NCI-H774 (cell line): ENCODE measurements at regions not wholly inside any gene's neighbourhood (a gene's known extent, or its start where the extent isn't known, plus 50 kb on each side); places are given as distances from the start of the nearest gene placed in this dataset.
"Not testable (repeated sequence)": the region's sequence is repeated elsewhere in the genome, so short reads cannot be mapped to it uniquely, and the experiment has no call there.

ENCODE experiments used
- DNase-seq: peaks from one replicate; lab custom pipeline; 2025; lab: John Stamatoyannopoulos, UW

DNA sequence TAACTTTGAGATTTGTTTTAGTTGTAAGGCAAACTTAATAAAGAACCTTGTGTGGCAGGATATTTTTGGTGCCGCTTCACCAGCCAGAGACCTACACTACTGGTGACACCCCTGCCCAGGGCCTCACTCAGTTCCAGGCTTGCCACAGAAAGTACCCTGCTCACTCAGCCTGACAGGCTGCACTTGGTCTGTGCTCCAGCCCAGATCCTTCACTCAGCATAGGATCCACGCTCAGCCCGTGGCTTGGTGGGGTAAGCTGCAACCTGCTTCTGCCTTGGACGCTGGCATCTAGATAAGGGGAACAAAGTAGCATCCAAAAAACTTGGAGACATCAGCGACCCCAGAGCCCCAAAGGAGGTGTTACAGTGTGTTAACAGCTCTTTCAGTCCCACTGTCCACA, 825.5 kb downstream of the EPHA3 start:
- DNase-seq, result no peak

- not testable (repeated sequence) for DNase-seq
Measured at GRCh38 chr3:89944461-89944860, 837.0 kb downstream of the EPHA3 start.

- no peak for DNase-seq
Measured at GRCh38 chr3:89946884-89947283, 839.5 kb downstream of the EPHA3 start.

DNA sequence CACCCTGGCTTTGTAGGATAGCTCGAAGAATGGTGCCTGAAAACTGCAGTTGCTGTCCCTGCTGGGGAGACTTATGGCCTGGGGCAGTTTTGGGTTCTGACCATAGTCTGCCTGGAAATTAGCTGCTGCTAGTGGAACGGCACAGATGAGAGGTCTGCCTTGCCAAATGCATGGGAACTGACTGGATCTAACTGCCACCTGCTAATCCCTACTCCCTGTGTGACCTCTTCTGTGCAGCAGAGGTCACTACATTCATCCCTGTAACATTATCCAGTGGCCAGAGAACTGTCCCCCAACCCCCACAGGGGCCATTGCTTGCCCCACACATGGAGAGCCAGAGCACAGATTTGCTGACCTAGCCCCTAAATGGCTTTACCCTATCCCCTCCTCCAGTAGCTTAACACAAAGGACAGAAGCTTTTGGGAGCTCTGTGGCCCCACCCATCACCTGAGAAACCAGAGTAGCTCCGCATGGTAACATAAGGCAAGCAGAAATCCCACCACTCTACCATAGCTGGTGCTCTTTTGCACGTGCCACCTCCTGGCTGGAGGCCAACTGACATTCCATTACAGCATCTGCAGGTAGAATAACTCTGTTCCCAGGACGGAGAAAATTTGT, 840.0 kb downstream of the EPHA3 start:
- no peak for DNase-seq

DNA sequence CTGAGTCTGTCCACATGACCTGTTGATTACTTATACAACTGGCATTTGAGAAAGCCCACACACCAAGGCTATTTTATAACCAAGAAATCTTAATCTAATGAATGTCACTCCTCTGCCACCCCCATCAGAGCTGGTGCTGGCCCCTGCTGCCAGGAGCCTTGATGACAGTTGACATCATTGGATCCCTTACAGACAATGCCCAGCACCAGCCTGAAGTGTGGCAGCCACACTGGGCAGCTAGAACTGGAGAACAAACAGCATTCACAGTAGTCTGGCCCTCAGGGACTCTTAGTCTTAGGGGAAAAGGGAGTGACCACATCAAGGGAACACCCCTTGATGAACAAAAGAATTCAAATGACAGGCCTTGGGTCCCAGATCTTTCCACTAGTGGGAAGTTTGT, 840.6 kb downstream of the EPHA3 start:
- DNase-seq, result no peak

- DNase-seq, result no peak
Measured at GRCh38 chr3:89950772-89951171, 843.4 kb downstream of the EPHA3 start.

DNA sequence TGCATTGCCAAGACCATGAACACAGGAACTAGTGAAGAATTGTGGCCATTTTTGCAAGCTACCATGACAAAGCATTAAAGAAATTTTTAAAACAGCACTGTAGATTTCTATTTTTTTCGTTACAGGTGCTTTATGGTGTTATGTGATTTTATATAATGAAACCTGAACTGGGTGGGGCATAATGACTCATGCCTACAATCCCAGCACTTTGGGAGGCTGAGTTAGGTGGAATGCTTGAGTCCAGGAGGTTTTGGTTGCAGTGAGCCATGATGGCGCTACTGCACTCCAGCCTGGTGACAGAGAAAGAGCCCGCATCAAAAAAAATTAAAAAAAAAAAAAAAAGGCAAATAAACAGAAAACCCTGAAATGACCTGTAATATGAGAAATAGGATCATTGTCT, 846.7 kb downstream of the EPHA3 start:
- DNase-seq, result no peak

GRCh38 chr3:89955156-89955555, 847.7 kb downstream of the EPHA3 start:
- DNase-seq, result no peak

GRCh38 chr3:89957451-89957850, 850.0 kb downstream of the EPHA3 start:
- no peak for DNase-seq

DNA sequence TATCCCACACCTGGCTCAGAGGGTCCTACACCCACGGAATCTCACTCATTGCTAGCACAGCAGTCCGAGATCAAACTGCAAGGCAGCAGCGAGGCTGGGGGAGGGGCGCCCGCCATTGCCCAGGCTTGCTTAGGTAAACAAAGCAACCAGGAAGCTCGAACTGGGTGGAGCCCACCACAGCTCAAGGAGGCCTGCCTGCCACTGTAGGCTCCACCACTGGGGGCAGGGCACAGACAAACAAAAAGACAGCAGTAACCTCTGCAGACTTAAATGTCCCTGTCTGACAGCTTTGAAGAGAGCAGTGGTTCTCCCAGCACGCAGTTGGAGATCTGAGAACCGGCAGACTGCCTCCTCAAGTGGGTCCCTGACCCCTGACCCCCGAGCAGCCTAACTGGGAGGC, 850.7 kb downstream of the EPHA3 start:
- not testable (repeated sequence) for DNase-seq

DNA sequence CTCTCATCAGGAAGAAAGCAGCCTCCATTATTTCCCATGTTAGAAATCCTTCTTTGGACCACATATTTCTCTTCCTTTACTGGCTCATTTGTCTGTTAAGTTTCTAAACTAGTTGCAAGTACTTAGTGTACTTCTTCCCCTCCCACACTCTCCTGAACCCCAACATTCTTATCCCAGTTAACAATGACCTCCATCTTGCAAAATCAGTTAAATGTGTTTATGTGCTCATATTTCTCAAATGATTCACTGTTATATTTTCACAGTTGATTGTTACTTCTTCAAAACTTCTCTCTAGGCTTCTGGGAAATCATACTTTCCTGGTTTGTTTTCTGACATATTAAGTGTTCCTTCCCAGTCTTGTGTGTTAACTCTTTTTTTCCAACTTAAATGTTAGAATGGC, 856.9 kb downstream of the EPHA3 start:
- DNase-seq, result no peak

GRCh38 chr3:89966877-89967665, 859.6 kb downstream of the EPHA3 start:
- no peak for DNase-seq

- DNase-seq, result no peak
Measured at GRCh38 chr3:89971329-89971728, 863.9 kb downstream of the EPHA3 start.

DNA sequence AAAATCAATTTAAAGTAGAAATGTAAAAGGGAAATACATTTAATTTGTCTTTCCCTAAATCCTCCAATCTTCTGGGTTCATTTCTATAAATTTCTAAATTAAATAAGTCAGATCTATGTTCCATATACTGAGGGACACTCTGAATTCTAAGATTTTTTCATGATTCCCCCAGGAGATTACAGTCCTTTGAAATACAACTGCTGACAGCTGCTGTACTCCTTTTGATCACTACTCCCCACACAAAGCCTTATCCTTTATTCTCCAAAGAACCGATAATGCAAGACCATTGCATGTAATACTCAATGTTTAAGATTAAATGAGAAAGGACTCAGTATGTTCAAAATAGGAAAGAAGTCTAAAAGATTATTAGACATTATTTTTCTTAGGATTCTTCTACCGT, 865.7 kb downstream of the EPHA3 start:
- no peak for DNase-seq

DNA sequence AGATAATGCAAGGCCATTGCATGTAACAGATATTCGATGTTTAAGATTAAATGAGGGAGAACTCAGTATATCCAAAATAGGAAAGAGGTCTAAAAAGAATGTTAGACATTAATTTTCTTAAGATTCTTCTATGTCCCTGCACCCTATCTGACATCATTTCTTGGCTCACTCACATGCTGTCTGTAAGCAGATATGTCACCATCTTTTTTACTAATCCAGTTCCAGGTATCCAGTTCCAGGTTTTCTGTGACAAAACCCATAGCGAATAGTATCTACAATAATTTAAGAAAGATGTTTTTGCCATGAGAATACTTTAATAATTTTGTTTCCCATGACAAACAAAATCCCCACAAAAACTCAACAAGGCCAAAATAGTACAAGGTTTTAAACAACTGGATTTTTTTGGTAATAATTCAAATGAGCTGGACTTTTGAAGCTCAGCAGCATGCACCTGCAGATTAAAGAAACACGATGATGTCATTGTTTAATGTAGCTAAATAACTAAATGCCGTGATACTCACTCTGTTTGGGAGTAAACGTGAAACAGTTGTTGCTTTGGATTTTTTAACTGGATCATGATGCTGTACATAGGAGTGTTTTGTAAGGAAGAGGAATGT, 867.6 kb downstream of the EPHA3 start:
- no peak for DNase-seq

DNA sequence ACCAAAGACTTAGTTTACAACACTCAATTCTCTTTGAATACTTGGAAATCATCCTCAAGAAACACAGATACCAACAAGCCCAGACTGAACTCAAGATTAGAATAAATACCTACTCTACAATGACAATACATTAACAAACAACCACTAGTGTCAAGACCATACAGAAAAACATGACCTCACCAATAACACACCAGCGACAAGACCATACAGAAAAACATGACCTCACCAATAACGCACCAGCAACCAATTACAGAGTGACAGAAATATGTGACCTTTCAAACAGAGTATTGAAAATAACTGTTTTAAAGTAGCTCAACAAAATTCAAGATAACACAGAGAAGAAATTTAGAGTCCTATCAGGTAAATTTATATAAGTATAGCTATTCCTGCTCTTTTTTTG, 876.0 kb downstream of the EPHA3 start:
- no peak for DNase-seq

DNA sequence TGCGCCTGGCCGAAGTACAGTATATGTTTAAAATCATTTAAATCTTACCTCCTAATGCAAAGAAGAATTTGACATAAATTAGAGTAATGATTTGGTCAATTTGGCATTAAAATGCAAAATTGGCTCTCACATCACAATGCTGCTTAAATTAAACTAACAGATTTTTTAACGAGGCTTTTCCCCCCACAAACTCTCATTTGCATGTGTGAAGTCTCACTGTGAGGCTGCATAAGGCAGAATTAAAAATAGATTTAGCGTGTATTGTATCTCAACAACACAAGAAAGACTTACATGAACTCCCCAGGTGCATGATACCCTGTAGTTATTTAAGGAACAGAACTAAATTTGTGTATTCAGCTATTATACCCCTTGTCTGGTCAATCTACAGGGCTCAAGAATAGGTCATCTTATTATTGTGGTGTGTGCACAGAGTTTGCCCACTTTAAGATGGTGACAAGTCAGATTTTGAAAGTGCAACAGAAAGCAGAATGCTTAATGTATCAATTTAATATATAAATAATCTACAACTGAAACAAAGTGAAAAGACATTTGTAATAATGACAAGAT, 897.9 kb downstream of the EPHA3 start:
- DNase-seq, result no peak

DNA sequence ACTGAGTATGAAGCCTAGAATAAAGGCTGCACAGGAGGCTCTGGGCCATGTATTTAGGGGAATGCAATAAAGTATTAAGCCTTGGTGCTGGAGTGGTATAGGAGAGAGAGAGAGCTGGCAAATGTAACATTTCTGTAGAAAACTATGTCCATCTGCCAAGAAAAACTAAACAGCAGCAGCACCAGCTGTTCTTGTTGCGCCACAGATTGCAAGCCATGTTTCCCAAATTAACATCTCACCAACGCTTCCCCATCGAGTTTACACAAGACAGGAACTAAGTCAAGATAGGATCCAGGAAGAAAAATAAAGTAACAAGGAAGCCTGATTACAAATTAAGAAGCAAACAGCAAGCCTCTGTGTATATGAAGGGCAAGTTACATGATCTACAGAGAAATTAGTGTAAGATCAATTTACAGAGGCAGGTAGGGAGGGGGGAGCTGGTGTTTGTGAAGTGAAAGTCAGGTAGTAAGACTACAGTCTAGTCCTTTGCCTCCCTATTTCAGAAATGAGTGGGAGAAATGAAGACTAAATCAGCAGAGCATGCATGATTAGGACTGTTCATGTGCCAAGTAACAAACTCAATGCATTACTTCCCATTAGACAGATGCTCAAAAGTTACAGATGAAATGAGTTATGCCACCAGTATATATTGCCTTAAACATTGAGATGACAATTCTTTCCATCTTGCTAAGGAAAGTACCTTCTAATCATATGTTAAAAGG, 900.5 kb downstream of the EPHA3 start:
- no peak for DNase-seq

DNA sequence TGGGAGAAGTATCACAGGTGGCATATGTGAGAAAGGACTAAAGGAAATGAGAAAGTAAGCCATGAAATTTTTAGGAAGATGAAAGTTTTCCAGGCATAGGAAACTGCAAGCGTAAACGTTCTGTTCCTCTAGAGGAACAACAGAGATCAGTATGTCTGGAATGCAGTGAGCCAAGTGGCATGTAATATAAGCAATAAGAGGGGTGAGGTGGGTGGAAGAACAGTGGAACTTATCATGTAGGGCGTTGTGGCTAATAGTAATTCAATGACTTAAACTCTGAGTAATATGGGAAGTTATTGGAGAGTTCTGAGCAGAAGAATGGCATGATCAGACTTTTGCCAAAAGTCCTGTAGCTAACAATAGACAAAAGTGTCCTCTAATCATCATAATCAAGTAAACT, 902.9 kb downstream of the EPHA3 start:
- DNase-seq, result no peak

GRCh38 chr3:90011131-90011530, 903.7 kb downstream of the EPHA3 start:
- no peak for DNase-seq

DNA sequence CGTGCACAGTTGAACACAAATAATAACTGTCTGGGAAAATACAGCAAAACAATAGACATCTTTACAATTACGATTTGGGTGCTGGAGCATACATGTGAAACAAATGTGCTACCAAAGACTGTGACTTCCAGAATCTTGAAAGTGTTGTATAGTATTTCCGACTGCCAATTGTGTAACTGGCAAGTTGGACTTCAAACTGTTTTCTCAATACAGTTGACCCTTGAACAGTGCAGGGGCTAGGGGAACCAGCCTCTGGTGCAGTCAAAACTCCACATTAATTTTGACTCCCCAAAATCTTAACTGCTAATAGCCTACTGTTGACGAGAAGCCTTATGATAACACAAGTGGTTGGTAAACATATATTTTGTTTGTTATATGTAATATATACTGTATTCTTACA, 904.2 kb downstream of the EPHA3 start:
- DNase-seq, result no peak

GRCh38 chr3:90011996-90012395, 904.6 kb downstream of the EPHA3 start:
- DNase-seq, result no peak
